ENCODE measurements at regions not wholly inside any gene's neighbourhood (a gene's known extent, or its start where the extent isn't known, plus 50 kb on each side); places are given as distances from the start of the nearest gene placed in this dataset.
A peak's percentile ranks its signal among the peaks of the same experiment; 100 is the strongest.
"Not testable (repeated sequence)": the region's sequence is repeated elsewhere in the genome, so short reads cannot be mapped to it uniquely, and the experiment has no call there.

DNA sequence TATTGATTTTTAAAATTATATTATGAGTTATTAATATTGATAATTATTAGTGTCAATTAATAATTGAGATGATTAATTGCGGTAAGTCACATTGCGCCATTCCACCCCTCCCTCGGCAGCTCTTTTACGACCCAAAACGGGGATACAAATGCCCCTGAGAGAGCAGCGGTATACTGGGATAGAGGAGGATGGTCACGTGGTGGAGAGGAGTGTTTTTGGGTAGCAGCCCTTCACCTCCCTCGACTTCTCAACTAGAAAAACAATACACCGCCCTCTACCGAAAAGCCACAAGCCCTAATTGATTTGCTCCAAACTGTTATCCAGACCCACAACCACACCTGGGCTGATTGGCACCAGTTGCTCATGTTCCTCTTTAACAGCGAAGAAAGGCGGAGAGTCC is 71.0 kb downstream of the DAPL1 start:
- not testable (repeated sequence) for DNase-seq

DNA sequence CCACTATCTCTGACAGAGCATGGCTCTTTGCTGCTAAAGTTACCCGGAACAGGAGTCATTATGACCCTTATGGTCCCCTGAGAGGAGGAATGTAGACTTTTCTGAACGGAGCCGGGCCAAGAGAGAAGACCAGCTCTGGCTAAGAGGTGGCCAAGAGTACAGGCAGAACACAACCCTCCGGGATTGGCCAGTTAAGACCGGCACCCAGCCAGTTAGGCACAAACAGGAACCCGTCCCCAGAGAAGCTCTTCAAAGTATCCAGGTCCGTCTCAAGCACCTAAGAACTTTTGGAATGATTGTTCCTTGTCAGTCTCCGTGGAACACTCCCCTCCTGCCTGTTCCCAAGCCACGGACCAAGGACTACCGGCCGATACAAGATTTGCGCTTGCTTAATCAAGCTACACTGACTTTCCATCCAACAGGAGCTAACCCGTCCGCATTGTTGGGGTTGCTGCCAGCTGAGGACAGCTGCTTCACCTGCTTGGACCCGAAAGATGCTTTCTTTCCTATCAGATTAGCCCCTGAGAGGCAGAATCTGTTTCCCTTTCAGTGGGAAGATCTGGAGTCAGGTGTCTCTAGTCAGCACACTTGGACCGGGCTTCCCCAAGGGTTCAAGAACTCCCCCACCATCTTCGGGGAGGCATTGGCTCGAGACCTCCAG is 72.5 kb downstream of the DAPL1 start:
- DNase-seq = not testable (repeated sequence)

DNA sequence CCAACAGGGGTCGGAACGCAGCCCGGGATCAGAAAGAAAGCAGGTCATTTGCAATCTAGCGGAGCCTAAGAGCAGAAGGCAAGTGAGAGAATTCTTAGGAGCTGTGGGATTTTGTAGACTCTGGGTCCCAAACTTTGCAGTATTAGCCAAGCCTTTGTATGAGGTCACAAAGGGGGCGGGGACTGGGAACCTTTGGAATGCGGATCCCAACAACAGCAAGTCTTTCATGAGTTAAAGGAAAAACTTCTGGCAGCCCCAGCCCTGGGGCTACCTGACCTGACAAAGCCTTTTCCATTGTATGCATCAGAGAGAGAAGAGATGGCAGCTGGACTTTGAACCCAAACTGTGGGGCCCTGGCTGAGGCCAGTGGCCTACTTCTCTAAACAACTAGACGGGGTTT is 73.3 kb downstream of the DAPL1 start:
- DNase-seq = not testable (repeated sequence)

DNA sequence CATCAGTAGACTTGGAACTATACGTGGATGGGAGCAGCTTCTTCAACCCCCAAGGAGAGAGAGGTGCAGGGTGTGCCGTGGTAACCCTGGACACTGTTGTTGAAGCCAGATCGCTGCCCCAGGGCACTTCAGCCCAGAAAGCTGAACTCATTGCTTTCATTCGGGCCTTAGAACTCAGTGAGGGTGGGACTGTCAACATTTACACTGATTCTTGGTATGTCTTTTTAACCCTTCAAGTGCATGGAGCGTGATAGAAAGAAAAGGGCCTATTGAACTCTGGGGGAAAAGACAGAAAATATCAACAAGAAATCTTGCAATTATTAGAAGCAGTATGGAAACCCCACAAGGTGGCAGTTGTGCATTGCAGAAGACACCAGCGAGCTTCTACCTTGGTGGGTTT is 74.0 kb downstream of the DAPL1 start:
- DNase-seq = not testable (repeated sequence)

DNA sequence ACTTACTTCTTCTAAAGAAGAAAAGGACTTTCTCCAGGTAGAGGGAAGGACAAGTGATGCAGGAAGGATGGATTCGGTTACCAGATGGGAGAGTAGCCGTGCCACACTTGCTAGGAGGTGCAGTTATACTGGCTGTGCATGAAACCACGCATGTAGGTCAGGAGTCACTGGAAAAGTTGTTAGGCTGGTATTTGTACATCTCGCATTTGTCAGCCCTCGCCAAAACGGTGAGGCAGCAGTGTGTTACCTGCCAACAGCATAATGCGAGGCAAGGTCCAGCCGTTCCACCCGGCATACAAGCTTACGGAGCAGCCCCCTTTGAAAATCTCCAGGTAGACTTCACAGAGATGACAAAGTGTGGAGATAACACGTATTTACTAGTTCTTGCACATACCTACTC is 74.5 kb downstream of the DAPL1 start:
- not testable (repeated sequence) for DNase-seq

DNA sequence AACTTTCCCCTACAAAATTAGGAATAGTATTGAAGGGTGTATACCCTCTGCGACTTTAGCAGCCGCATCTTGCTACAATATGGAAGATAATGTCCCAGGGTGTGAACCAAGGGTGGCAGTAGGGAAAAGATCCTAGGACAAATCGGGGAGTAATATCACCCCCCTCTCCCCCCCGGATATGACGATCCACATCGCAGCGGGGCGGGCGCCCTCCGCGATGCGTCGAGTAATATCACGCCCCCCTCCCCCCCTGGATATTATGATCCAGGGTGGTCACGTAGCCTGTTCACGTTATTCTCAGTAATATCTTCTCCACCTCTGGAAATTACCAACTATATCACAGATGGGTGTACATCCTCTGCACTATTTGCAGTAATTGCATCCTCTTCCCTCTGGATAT is 82.9 kb downstream of the DAPL1 start:
- DNase-seq = no peak

DNA sequence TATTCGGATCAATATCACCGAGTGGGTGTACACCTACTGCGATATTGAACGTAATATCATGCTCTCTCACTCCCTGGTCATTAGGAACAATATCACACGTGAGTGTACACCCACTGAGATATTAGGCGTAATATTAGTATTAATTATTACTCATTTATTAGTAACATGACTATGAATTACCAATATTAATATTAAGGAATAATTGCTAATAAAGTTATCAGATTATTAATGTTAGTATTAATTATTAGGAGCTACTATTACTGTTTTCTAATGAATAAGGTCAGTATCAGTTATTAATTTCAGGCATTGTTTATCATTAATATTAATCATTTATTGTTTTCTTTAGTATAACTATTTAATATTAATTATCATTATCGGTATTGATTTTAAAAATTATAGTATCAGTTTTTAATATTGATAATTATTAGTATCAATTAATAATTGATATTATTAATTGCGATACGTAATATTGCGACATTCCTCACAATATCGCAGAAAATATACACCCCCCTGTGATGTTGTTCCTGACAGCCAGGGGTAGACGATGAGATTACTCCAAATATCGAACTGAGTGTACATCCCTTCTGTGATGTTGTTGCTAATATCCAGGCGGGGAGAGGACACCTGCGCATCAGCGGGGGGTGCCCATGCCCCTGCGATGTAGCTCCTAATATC is 84.2 kb downstream of the DAPL1 start:
- no peak for DNase-seq

DNA sequence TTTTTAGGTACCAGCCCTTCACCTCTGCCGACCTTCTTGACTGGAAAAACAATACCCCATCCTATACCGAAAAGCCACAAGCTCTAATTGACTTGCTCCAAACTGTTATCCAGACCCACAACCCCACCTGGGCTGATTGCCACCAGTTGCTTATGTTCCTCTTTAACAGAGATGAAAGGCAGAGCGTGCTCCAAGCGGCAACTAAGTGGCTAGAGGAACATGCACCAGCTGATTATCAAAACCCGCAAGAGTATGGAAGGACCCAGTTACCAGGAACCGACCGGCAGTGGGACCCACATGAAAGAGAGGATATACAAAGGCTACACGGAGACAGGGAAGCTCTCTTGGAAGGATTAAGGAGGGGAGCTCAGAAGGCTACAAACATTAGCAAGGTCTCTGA is 86.1 kb upstream of the TANC1 start:
- no peak for DNase-seq

DNA sequence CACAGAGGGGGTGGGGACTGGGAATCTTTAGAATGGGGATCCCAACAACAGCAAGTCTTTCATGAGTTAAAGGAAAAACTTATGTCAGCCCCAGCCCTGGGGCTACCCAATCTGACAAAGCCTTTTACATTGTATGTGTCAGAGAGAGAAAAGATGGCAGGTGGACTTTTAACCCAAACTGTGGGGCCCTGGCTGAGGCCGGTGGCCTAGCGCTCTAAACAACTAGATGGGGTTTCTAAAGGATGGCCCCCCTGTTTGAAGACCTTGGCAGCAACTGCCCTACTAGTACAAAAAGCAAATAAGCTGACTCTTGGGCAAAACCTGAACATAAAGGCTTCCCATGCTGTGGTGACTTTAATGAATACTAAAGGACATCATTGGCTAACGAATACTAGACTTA is 83.9 kb upstream of the TANC1 start:
- not testable (repeated sequence) for DNase-seq

DNA sequence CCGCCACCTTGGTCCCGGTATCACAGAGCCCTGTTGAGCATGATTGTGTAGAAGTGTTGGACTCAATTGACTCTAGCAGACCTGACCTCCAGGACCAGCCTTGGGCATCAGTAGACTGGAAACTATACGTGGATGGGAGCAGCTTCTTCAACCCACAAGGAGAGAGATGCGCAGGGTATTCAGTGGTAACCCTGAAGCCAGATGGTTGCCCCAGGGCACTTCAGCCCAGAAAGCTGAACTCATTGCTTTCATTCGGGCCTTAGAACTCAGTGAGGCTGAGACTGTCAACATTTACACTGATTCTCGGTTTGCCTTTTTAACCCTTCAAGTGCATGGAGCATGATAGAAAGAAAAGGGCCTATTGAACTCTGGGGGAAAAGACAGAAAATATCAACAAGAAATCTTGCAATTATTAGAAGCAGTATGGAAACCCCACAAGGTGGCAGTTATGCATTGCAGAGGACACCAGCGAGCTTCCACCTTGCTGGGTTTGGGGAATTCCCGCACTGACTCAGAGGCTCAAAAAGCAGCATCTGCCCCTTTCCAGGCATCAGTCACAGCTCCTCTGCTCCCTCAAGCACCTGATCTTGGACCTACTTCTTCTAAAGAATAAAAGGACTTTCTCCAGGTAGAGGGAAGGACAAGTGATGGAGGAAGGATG is 83.3 kb upstream of the TANC1 start:
- peak; percentile 46 for DNase-seq

DNA sequence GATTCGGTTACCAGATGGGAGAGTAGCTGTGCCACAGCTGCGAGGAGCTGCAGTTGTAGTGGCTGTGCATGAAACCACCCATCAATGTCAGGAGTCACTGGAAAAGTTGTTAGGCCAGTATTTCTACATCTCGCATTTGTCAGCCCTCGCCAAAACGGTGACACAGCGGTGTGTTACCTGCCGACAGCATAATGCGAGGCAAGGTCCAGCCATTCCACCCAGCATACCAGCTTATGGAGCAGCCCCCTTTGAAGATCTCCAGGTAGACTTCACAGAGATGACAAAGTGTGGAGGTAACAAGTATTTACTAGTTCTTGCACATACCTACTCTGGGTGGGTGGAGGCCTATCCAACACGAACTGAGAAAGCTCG is 82.8 kb upstream of the TANC1 start:
- not testable (repeated sequence) for DNase-seq

DNA sequence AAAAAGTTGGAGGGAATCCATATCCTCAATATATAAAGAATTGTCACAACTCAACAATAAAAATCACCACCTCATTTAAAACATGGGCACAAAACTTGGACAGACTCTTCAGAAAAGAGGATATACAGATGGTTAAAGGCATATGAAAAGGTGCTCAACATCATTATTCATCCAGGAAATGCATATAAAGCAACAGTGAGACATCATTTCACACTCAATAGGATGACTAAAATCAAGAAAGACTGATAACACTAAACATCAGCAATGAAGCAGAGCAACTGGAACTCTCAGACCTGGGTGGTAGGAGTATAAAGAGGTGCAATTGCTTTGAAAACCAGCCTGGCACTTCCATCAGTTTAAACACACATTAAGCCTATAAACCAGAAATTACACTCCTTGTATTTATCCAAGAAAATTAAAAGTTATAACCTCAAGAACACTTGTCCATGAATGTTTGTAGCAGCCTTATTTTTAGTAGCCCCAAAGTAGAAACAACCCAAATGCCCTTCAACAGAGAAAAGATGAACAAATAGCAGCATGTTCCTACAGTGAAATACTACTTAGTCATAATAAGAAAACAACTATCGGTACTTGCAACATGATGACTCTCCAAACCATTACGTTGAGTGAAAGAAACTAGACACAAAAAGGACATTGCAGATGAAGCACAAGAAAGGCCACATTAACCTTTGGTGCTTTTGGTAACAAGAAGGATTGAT is 79.1 kb upstream of the TANC1 start:
- peak; percentile 51 for DNase-seq

DNA sequence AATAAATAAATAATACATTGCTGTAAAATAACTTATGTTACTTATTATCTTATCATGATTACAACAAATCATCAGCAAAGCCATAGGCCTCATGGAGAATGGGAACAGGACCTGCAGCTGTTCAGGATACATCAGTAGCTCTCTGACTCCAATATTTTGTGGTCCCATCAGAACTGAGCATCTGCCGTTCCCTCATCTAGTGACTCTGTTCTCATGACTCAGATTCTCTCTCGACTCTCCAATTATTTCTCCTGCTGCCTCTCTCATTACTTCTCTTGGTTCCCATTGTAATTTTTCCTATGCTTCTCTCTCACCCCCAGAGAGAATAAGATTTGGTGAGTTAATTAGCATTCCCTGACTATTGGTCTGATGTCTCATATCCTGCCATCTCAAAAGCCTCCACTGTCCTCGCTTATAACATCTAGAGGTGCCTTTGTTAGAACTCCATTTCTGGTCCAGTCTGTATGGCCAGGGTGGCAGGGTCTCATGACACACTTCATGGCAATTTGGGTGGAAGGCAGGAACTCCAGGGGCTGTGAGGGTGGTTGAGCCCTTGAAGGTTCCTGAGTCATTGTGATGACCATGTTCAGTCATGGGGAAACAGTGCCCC is 78.0 kb upstream of the TANC1 start:
- no peak for DNase-seq

DNA sequence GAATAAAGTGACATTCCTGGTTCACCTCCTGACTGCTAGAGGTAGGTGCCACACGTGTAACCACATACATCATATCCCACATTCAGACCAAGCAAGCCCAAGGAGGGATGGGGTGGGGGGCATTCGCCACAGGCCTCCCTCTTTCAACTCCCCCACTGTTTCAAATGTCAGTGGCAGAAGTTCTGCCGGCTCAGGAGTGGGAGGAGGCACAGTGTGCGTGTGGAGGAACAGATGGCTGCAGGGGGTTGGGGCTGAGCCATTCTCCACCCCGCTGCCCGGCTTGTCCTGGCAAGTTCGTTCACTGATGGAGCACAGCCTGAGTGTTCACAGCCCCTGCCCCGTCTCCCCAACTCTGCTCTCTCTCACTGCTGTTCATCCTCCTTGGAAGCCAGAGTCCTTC is 75.4 kb upstream of the TANC1 start:
- no peak for DNase-seq

DNA sequence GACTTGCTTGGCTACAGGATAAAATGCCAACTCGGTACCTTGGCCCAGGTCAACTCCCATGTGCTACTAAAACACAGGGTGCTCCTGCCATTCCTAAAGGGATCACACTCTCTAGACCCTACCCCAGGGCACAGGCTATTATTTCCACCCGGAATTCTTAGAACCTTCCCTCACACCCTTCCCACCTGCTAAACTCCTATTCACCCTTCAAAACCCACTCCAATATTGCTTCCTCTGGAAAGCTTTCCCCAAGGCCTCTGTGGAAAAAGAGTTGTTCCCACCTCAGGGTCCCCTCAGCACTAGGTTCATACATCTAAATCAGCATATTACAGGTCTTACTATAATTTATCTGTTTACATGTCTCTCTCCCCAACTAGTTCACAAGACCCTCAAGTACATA is 75.0 kb upstream of the TANC1 start:
- DNase-seq = no peak

DNA sequence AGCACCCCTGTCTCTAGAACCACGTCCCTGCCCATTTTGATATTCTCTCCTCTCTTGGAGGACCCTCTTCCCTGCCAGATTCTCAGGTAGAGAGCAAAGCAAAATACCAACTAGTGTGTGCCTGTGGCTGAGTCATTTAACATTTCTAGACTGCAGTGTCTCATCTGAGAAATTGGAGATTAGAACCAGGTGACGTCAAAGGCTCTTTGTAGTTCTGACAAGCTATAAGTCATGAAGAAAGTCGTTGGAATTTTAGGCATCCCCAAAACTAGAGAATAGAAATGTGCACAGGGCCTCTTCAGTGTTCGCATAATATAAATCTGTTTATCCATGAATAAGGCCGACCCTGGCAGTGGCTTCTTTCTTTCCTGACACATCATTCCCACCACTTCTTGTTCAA is 74.4 kb upstream of the TANC1 start:
- DNase-seq = no peak

DNA sequence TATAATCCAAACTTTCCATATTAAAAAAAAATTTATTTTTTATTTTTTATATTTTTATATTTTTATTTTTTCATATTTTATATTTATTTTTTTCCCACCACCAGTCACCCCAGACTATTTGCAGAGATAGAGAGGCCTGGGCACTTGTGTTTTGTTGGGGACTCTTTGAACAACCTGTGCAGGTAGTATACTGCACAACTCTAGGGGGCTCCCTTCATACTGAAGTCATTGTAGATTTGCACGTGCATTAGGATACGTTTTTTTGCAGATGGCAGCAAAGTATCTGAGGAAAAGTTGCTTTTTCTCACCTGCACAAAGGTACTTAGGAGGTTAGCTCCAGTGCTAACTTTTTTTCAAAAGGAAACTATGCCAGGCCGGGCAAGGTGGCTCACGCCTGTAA is 73.9 kb upstream of the TANC1 start:
- no peak for DNase-seq

DNA sequence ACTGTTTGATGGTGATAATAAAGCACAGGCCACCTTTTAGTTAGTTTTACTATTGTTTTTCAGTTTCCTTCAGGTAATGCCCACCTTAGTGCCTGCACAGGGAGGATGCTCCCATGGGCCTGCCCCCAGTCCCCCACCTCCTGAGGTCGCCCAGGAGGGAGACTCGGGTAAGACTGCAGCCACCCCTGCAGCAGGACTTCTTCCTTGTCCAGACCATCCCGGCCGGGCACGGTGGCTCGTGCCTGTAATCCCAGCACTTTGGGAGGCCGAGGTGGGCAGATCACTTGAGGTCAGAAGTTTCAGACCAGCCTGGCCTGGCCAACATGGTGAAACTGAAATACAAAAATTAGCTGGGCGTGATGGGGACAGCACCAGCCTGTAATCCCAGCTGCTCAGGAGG is 68.1 kb upstream of the TANC1 start:
- no peak for DNase-seq

DNA sequence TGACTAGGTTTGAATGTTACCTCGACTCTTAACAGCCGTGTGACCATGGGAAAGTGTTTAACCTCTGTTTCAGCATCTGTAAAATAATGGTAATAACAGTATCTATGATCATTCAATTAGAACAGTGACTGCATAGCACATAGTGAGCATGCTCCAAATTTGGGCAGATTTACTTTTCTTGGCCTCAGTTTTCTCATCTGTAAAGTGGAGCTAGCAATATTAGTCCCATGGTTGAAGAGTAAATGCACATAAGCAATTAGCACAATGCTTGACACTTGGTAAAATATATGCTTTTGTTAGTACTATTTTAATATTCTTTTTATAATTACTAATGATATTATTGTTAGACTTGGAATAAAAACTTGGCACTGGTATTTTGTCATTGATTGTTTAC is 66.4 kb upstream of the TANC1 start:
- no peak for DNase-seq

DNA sequence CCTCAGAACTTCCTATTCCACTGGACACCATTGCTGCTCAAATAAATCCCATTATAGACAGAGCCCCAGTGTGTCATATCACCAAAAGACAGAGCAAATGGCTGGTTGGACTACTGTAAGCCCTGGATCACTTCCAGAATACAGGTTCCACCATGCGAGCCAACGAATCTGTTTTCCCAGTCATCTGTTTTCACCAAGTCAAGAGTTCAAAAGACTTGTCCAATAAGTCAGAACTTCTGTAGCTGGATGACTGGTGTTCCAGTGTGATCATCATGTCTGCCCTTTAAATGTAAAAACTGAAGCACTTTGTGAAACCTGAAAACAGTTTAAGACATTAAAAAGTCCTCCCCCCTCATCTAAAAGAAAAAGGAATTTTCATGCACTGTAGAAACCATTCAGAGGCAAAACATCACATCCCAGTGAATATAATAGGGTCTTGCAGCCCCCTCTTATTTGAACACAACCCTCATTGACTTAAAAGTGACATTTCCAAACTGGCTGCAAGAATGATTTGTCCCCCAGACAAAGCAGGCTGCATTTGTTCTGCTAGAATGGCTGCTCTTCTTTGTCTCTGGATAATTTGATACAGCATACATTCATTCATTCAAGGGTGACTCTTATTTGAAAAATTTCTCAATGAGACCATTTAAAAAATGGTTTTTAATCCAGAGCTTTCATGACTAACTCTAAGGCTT is 64.6 kb upstream of the TANC1 start:
- DNase-seq = no peak

DNA sequence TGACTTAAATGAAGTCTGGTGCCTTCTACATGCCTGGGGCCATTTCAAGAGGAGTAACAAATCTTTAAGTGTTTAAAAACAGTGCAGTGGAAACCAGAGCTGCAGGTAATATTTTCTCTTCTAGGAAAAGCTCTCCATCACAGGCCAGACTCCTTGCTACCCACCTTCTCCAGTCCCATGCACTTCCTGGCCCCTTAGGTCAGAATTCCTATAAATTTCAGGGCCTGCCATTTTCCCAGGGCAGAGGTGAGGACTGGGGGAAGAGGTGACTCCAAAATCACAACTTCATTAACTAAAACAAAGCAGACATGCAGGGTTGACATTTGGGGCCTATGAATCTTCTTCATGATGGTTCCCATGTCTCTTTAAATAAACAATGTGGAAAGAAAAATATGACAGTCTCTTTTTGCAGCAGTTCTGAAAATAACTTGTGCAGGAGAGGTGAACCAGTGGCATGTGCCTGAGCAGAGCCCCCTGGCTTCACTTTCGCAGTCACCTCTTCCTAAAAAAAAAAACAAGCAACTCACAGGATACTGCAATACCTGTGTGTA is 63.7 kb upstream of the TANC1 start:
- no peak for DNase-seq

DNA sequence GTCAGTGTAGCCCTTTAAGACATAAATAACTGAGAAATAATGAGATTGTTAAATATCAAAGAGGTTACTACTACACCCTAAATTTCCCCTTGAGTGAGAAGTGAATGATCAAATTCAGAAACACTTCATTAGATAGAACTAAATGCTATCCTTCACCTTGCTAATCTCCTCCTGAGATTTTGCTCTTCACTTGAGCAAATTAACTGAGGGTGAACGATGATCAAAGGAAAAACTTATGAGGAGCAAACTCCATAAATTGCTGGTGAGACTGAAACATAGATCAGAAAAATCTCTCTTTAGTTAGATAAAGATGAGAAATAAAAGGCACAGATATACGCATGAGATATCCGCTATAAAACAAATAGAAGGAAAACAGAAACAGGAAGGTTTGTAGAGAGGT is 63.1 kb upstream of the TANC1 start:
- no peak for DNase-seq

Measured in activated CD4-positive, alpha-beta T cell treated with anti-CD3 and anti-CD28 coated beads, Interleukin-2, amount 50 U/mL, for 16 hours (primary cell).